BJ (cell line): ENCODE measurements at regions not wholly inside any gene's neighbourhood (a gene's known extent, or its start where the extent isn't known, plus 50 kb on each side); places are given as distances from the start of the nearest gene placed in this dataset.

Experiments
- CTCF ChIA-PET: fragments of 350-600 bp; formaldehyde crosslinking; extraction: SDS; loops from one replicate; lab custom pipeline; 2021; ENCODE audit warnings: antibody characterized with exemption, inconsistent platforms; lab: Yijun Ruan, JAX
- POLR2A ChIA-PET: fragments of 300-600 bp; sonication (Branson Sonifier 250); formaldehyde crosslinking; extraction: SDS; loops from one replicate; lab custom pipeline; 2021; ENCODE audit warnings: antibody characterized with exemption; lab: Charles Lee
- DNase-seq: peaks from one replicate; pipeline ENCODE4 v3.0.0-alpha.2; 2011; ENCODE audit warnings: low read depth
- H3K27me3 ChIP-seq: 2 replicates; pipeline ENCODE4 v1.6.0; 2011; ENCODE audit warnings: low read length; ENCODE audit not compliant: control insufficient read depth, insufficient read depth
- H3K36me3 ChIP-seq: 2 replicates; pipeline ENCODE4 v1.5.1; 2011; ENCODE audit warnings: low read length; ENCODE audit not compliant: control insufficient read depth, insufficient read depth
- H3K4me3 ChIP-seq: 2 replicates; pipeline ENCODE4 v1.5.1; 2011; ENCODE audit warnings: low read depth, mild to moderate bottlenecking, control low read depth, low read length
- TF ChIP-seq, protein P1 (sequence below): IDR thresholded peaks from 2 replicates; pipeline ENCODE4 v1.5.1; 2011; ENCODE audit warnings: low read depth, mild to moderate bottlenecking, control low read depth, inconsistent platforms, low read length, moderate library complexity; ENCODE audit not compliant: insufficient read depth

- TF ChIP-seq, protein P1, sequence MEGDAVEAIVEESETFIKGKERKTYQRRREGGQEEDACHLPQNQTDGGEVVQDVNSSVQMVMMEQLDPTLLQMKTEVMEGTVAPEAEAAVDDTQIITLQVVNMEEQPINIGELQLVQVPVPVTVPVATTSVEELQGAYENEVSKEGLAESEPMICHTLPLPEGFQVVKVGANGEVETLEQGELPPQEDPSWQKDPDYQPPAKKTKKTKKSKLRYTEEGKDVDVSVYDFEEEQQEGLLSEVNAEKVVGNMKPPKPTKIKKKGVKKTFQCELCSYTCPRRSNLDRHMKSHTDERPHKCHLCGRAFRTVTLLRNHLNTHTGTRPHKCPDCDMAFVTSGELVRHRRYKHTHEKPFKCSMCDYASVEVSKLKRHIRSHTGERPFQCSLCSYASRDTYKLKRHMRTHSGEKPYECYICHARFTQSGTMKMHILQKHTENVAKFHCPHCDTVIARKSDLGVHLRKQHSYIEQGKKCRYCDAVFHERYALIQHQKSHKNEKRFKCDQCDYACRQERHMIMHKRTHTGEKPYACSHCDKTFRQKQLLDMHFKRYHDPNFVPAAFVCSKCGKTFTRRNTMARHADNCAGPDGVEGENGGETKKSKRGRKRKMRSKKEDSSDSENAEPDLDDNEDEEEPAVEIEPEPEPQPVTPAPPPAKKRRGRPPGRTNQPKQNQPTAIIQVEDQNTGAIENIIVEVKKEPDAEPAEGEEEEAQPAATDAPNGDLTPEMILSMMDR, result no peak
- no peaks in the 10 kb centered on the region for H3K36me3 ChIP-seq
- POLR2A ChIA-PET, result no interaction called here
- H3K27me3 ChIP-seq, result no peaks in the 10 kb centered on the region
- CTCF ChIA-PET, result no interaction called here
- no peak overlapping the region for H3K4me3 ChIP-seq
- DNase-seq, result no peak
These were observed 323.3 kb upstream of the ZNF521 start for GRCh38 chr18:25675123-25675850.

GRCh38 chr18:25674183-25674582, 322.2 kb upstream of the ZNF521 start:
- no peaks in the 10 kb centered on the region for H3K36me3 ChIP-seq
- CTCF ChIA-PET, result no interaction called here
- H3K4me3 ChIP-seq, result no peak overlapping the region
- H3K27me3 ChIP-seq, result no peaks in the 10 kb centered on the region
- DNase-seq, result no peak
- TF ChIP-seq, protein P1, result no peak
- POLR2A ChIA-PET, result no interaction called here

GRCh38 chr18:25672490-25672889, 320.5 kb upstream of the ZNF521 start:
- DNase-seq, result no peak
- H3K4me3 ChIP-seq, result no peak overlapping the region
- TF ChIP-seq, protein P1, result no peak
- ChIA-PET CTCF (interaction anchor here (1.0 to 2.0 kb wide), 2 partner anchors 9 to 159 kb away, joined by 3 to 5 read pairs; no protein-coding TSS in a partner anchor), POLR2A (no interaction called here)
- H3K36me3 ChIP-seq, result no peaks in the 10 kb centered on the region
- H3K27me3 ChIP-seq, result no peaks in the 10 kb centered on the region

DNA sequence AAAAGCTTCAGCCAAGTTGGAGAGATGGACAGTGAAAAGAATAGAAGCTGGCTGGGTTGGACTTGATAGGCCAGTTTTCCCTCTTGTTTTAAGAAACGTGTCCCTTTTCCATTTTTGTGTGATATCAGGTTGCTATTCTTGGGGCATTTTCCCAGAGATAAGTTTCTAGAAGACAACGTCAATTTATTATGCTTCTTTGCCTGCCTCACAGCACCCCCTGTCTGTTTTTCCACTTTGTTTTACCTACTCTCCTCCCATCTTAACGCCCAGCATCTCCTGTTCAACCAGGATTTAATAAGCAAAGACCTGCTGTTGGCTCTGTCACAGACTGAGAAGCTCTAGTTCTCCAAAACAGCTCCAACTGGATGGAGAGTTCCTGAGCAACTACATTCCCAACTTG, 317.8 kb upstream of the ZNF521 start:
- Histone ChIP-seq H3K4me3 (no peak overlapping the region), H3K27me3 (no peaks in the 10 kb centered on the region), H3K36me3 (no peaks in the 10 kb centered on the region)
- ChIA-PET CTCF (interaction anchor here (0.6 kb wide), 1 partner anchor 328 kb away, joined by 3 read pairs; no protein-coding TSS in a partner anchor), POLR2A (no interaction called here)
- TF ChIP-seq, protein P1, result peak; percentile 9; the same call in 1 of the 2 replicates
- no peak for DNase-seq

DNA sequence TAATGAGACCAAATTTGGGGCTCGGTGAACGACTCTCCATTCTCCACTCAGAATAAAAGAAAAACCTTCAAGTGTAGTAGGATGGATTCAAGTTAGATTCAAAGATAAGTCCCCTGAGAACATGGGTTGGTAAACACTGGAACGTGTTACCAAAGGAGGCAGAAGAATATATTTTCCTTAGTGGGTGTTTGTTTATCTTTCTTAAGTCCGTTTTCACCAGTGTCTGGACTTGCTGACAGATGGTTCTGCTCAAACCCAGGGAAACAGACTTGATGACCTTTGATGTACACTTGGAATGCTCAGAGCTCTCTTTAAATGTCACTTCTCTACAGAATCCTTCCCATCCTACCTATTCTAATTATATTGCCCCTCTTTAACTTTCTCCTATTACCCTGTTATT, 310.3 kb upstream of the ZNF521 start:
- no peaks in the 10 kb centered on the region for H3K27me3 ChIP-seq
- ChIA-PET POLR2A (no interaction called here), CTCF (interaction anchor here (1.5 kb wide), 1 partner anchor 103 kb away, joined by 4 read pairs; no protein-coding TSS in a partner anchor)
- TF ChIP-seq, protein P1, result no peak
- H3K4me3 ChIP-seq, result no peak overlapping the region
- H3K36me3 ChIP-seq, result no peaks in the 10 kb centered on the region
- DNase-seq, result no peak
